ENCODE measurements at regions not wholly inside any gene's neighbourhood (a gene's known extent, or its start where the extent isn't known, plus 50 kb on each side); places are given as distances from the start of the nearest gene placed in this dataset.
"Not testable (repeated sequence)": the region's sequence is repeated elsewhere in the genome, so short reads cannot be mapped to it uniquely, and the experiment has no call there.

GRCh38 chr13:74243637-74244526, 109.7 kb upstream of the KLF12 start (continued):
- TF ChIP-seq E4F1 (IDR thresholded peaks at IDR 0.05; ENCODE audit: borderline replicate concordance, partially characterized antibody) (no peak), ATF7 (IDR thresholded peaks at IDR 0.05; ENCODE audit: low read depth) (no peak)

GRCh38 chr13:74241343-74241742, 107.1 kb upstream of the KLF12 start:
- H2AFZ ChIP-seq (ENCODE audit: control insufficient read depth, low read depth, low read length); H3K4me2 ChIP-seq (ENCODE audit: control insufficient read depth, insufficient read depth); H3K4me3 ChIP-seq; in situ Hi-C loops (cut with MboI); CTCF ChIA-PET; ATAC-seq; H3K4me1 ChIP-seq (ENCODE audit: control insufficient read depth, insufficient read depth, low read length); SMC1A ChIA-PET (ENCODE audit: uncharacterized antibody, unreplicated experiment); DNase-seq (ENCODE audit: low read depth, low spot score); FAIRE-seq; H3K27ac ChIP-seq (ENCODE audit: control insufficient read depth, insufficient read depth); POLR2A ChIA-PET; BruUV-seq (replicated peaks); intact Hi-C loops (cut with micrococcal nuclease; ENCODE audit: unreplicated experiment); H4K20me1 ChIP-seq (ENCODE audit: control insufficient read depth, insufficient read depth); H3K79me2 ChIP-seq (ENCODE audit: control insufficient read depth, insufficient read depth, low read length); RAD21 ChIA-PET (ENCODE audit: unreplicated experiment); H3K9me3 ChIP-seq (replicated peaks; ENCODE audit: control insufficient read depth, insufficient read depth, low read length); H3K36me3 ChIP-seq (ENCODE audit: control insufficient read depth in 2 of 2, insufficient read depth in 2 of 2, low read length in 1 of 2); H3K9ac ChIP-seq (ENCODE audit: control insufficient read depth, insufficient read depth, low read length); H3K27me3 ChIP-seq (replicated peaks in 1 of 2; ENCODE audit: control insufficient read depth in 2 of 2, insufficient read depth in 2 of 2, low read length in 1 of 2): not testable (repeated sequence)
- 58% methylated on average over 19 of the region's 19 CpGs for WGBS (ENCODE audit: insufficient coverage, insufficient replicate concordance, low lambda C conversion rate, missing lambda C conversion rate)
